Common myeloid progenitor, CD34-positive (primary cell): ENCODE measurements at regions not wholly inside any gene's neighbourhood (a gene's known extent, or its start where the extent isn't known, plus 50 kb on each side); places are given as distances from the start of the nearest gene placed in this dataset.

Experiments
- CTCF ChIA-PET: fragments of 350-600 bp; sonication (Branson Sonifier 250); formaldehyde crosslinking; loops from one replicate; lab custom pipeline; 2021; ENCODE audit warnings: antibody characterized with exemption; lab: Charles Lee
- POLR2A ChIA-PET: fragments of 350-600 bp; sonication (Branson Sonifier 250); formaldehyde crosslinking; loops from one replicate; lab custom pipeline; 2021; ENCODE audit warnings: antibody characterized with exemption; lab: Charles Lee
- DNase-seq, 3 donors: peaks; one replicate each; pipeline versions ENCODE4 v3.0.0 to v3.0.0-alpha.2; 2013
- H3K27ac ChIP-seq, 2 experiments: 1 replicate in 1 of 2; 2 replicates in 1 of 2; pipeline ENCODE4 v1.7.0; 2013; ENCODE audit warnings: inconsistent platforms in 2 of 2, low read length in 2 of 2, mild to moderate bottlenecking in 2 of 2, low read depth in 1 of 2, moderate library complexity in 1 of 2; ENCODE audit not compliant: severe bottlenecking in 2 of 2, insufficient read depth in 1 of 2, poor library complexity in 1 of 2
- H3K27me3 ChIP-seq, 5 experiments: replicated peaks in 2 of 5; 1 replicate in 3 of 5; 2 replicates in 2 of 5; pipeline versions ENCODE4 v1.6.1 to v1.7.0; 2013; ENCODE audit warnings: low read length in 4 of 5, mild to moderate bottlenecking in 2 of 5, moderate library complexity in 2 of 5, inconsistent platforms in 1 of 5; ENCODE audit not compliant: insufficient read depth in 5 of 5, control insufficient read depth in 4 of 5
- H3K36me3 ChIP-seq, 4 experiments: 1 replicate in 2 of 4; 2 replicates in 2 of 4; pipeline versions ENCODE4 v1.6.1 to v1.7.0; 2013; ENCODE audit warnings: low read length in 3 of 4, control low read depth in 1 of 4, mild to moderate bottlenecking in 1 of 4; ENCODE audit not compliant: control insufficient read depth in 4 of 4, insufficient read depth in 4 of 4
- H3K4me1 ChIP-seq, 4 experiments: 1 replicate in 3 of 4; 2 replicates in 1 of 4; pipeline versions ENCODE4 v1.6.1 to v1.7.1; 2013; ENCODE audit warnings: low read length in 3 of 4, mild to moderate bottlenecking in 3 of 4, control low read depth in 1 of 4, inconsistent platforms in 1 of 4, moderate library complexity in 1 of 4; ENCODE audit not compliant: control insufficient read depth in 4 of 4, insufficient read depth in 4 of 4; ENCODE audit errors: control extremely low read depth in 1 of 4
- H3K4me3 ChIP-seq, 7 experiments: 1 replicate in 4 of 7; 2 replicates in 3 of 7; pipeline versions ENCODE4 v1.5.1 to v1.7.0; 2013; ENCODE audit warnings: mild to moderate bottlenecking in 7 of 7, low read length in 6 of 7, moderate library complexity in 6 of 7, inconsistent platforms in 2 of 7, low read depth in 2 of 7, control low read depth in 1 of 7; ENCODE audit not compliant: insufficient read depth in 4 of 7, control insufficient read depth in 1 of 7; ENCODE audit errors: extremely low read depth in 1 of 7
- H3K9me3 ChIP-seq, 5 experiments: 1 replicate in 4 of 5; 2 replicates in 1 of 5; pipeline versions ENCODE4 v1.6.1 to v1.7.1; 2013; ENCODE audit warnings: low read length in 4 of 5, mild to moderate bottlenecking in 2 of 5, inconsistent platforms in 1 of 5, low read depth in 1 of 5, moderate library complexity in 1 of 5; ENCODE audit not compliant: control insufficient read depth in 4 of 5, insufficient read depth in 2 of 5; ENCODE audit errors: control extremely low read depth in 1 of 5
- WGBS: methylation state at CpG from one replicate; pipeline ENCODE4 v1.1.5; 2013; ENCODE audit not compliant: insufficient coverage; 5-methylcytosine and 5-hydroxymethylcytosine counted together

GRCh38 chrY:8659721-8660120 lies 677.5 kb upstream of the TSPY4 start:
- H3K36me3 ChIP-seq: no peaks in the 10 kb centered on the region
- no peak overlapping the region for H3K4me3 ChIP-seq
- ChIA-PET POLR2A (no interaction called here), CTCF (no interaction called here)
- no peak for DNase-seq
- WGBS: no CpG with 5 or more reads among the region's 6 CpGs
- H3K27ac ChIP-seq: no peak overlapping the region
- no peaks in the 10 kb centered on the region for H3K4me1 ChIP-seq
- no peaks in the 10 kb centered on the region for H3K9me3 ChIP-seq
- no peaks in the 10 kb centered on the region for H3K27me3 ChIP-seq

- no CpG with 5 or more reads among the region's 14 CpGs for WGBS
- POLR2A ChIA-PET: no interaction called here
Measured at GRCh38 chrY:8673896-8674295, 663.4 kb upstream of the TSPY4 start.

GRCh38 chrY:8677336-8677935 lies 659.8 kb upstream of the TSPY4 start:
- no peak for DNase-seq

More at GRCh38 chrY:8673896-8674295, 663.4 kb upstream of the TSPY4 start:
- Histone ChIP-seq H3K27ac (no peak overlapping the region), H3K27me3 (no peaks in the 10 kb centered on the region), H3K4me1 (no peaks in the 10 kb centered on the region), H3K36me3 (no peaks in the 10 kb centered on the region), H3K9me3 (no peaks in the 10 kb centered on the region), H3K4me3 (no peak overlapping the region)
- CTCF ChIA-PET: no interaction called here
- DNase-seq: no peak

GRCh38 chrY:8687154-8687553 lies 650.1 kb upstream of the TSPY4 start:
- no peaks in the 10 kb centered on the region for H3K4me1 ChIP-seq
- no peak overlapping the region for H3K4me3 ChIP-seq
- no peaks in the 10 kb centered on the region for H3K36me3 ChIP-seq
- H3K27me3 ChIP-seq: no peaks in the 10 kb centered on the region
- CTCF ChIA-PET: no interaction called here
- no peak for DNase-seq
- H3K27ac ChIP-seq: no peak overlapping the region
- POLR2A ChIA-PET: no interaction called here
- H3K9me3 ChIP-seq: no peaks in the 10 kb centered on the region
- no CpG with 5 or more reads among the region's 5 CpGs for WGBS

More at GRCh38 chrY:8677336-8677935, 659.8 kb upstream of the TSPY4 start:
- Histone ChIP-seq H3K9me3 (no peaks in the 10 kb centered on the region), H3K27me3 (no peaks in the 10 kb centered on the region), H3K4me3 (no peak overlapping the region), H3K36me3 (no peaks in the 10 kb centered on the region), H3K27ac (no peak overlapping the region), H3K4me1 (no peaks in the 10 kb centered on the region)
- ChIA-PET CTCF (no interaction called here), POLR2A (no interaction called here)
- WGBS: no CpG with 5 or more reads among the region's 5 CpGs

DNA sequence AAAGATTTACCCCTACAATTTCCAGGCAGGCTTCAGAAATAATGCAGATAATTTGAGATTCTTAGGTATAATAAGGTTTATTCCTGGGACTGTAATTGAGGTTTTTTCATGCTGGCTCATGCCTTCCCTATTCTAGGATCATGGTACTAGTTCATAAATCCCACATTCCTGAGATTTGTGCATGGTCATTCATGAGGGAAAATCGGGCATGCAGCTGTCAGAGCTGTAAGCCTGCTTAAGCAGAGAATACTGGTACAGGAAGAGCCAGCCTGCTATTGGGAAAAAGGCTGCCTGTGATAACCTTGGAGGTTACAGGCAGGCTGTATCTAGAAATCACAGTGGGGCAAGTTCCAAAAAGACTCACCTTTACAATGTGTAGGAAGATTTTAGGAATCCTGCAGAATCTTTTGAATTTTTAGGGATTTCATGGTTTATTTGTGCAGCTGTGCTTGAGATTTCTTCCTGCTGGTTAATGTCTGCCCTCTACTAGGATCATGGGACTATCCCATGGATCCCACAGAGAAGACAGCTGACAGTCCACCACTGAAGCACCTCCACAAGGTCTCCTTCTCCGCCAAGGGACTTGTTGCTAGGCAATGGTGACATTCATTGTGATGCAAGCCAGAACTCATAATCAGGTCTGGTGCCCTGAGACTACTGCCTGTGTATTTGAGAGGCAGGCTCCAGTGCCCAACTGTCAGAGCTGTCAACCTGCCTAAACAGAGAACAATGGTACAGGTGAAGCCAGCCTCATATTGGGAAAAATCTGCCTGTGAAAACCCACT lies 646.2 kb upstream of the TSPY4 start:
- Histone ChIP-seq H3K9me3 (no peaks in the 10 kb centered on the region), H3K27me3 (no peaks in the 10 kb centered on the region), H3K36me3 (no peaks in the 10 kb centered on the region), H3K27ac (no peak overlapping the region), H3K4me3 (no peak overlapping the region), H3K4me1 (no peaks in the 10 kb centered on the region)
- ChIA-PET CTCF (no interaction called here), POLR2A (no interaction called here)
- no peak for DNase-seq
- WGBS: no CpG with 5 or more reads among the region's 2 CpGs

DNA sequence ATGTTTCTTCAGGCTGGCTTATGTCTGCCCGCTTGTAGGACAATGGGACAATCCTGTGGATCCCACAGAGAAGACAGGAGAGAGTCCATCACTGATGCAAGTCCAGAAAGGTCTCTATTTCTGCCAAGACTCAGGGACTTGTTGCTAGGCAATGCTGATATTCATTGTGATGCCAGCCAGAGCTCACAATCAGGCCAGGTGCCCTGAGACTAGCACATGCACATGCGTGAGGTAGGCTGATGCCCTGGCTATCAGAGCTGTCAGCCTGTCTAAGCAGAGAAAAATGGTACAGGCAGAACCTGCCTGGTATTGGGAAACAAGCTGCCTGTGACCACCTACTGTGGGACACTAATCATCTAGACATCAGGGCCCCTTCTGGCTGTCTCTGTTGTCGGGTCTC lies 638.7 kb upstream of the TSPY4 start:
- no peaks in the 10 kb centered on the region for H3K36me3 ChIP-seq
- H3K4me1 ChIP-seq: no peaks in the 10 kb centered on the region
- WGBS: no CpG with 5 or more reads among the region's 3 CpGs
- DNase-seq: no peak
- no peaks in the 10 kb centered on the region for H3K27me3 ChIP-seq
- no peaks in the 10 kb centered on the region for H3K9me3 ChIP-seq
- H3K4me3 ChIP-seq: no peak overlapping the region
- POLR2A ChIA-PET: no interaction called here
- no peak overlapping the region for H3K27ac ChIP-seq
- CTCF ChIA-PET: no interaction called here

GRCh38 chrY:8705636-8706300 lies 631.5 kb upstream of the TSPY4 start:
- Histone ChIP-seq H3K36me3 (no peaks in the 10 kb centered on the region), H3K9me3 (no peaks in the 10 kb centered on the region), H3K27me3 (no peaks in the 10 kb centered on the region), H3K4me3 (no peak overlapping the region), H3K27ac (no peak overlapping the region), H3K4me1 (no peaks in the 10 kb centered on the region)
- ChIA-PET POLR2A (no interaction called here), CTCF (no interaction called here)
- no peak for DNase-seq
- no CpG with 5 or more reads among the region's 8 CpGs for WGBS
